B cell (primary cell): ENCODE measurements at regions not wholly inside any gene's neighbourhood (a gene's known extent, or its start where the extent isn't known, plus 50 kb on each side); places are given as distances from the start of the nearest gene placed in this dataset.

ENCODE experiments used
- ATAC-seq: fragments of 200-7000 bp; cut with Tn5 transposase; one replicate; pipeline ENCODE4 v1.10.0; 2021; ENCODE audit warnings: low read depth, mild to moderate bottlenecking, moderate number of reproducible peaks, moderate library complexity
- CTCF ChIA-PET: fragments of 350-600 bp; sonication (Branson Sonifier 250); formaldehyde crosslinking; loops from one replicate; lab custom pipeline; 2021; ENCODE audit warnings: antibody characterized with exemption, inconsistent platforms; lab: Charles Lee
- POLR2A ChIA-PET: fragments of 350-600 bp; sonication (Branson Sonifier 250); formaldehyde crosslinking; loops from one replicate; lab custom pipeline; 2021; ENCODE audit warnings: antibody characterized with exemption; lab: Charles Lee
- DNase-seq: peaks from one replicate; pipeline ENCODE4 v3.0.0; 2013
- H2AFZ ChIP-seq: 2 replicates; pipeline ENCODE4 v1.6.1; 2012; ENCODE audit warnings: mild to moderate bottlenecking, low read depth, low read length; ENCODE audit not compliant: insufficient read depth, poor library complexity, severe bottlenecking
- H3K27ac ChIP-seq, 2 donors: 1 replicate in 1 of 2; 2 replicates in 1 of 2; pipeline ENCODE4 v1.5.1; 2012 to 2013; ENCODE audit warnings: low read length in 2 of 2, mild to moderate bottlenecking in 2 of 2, moderate library complexity in 1 of 2
- H3K27me3 ChIP-seq, 4 experiments: fragments of 200-600 bp in 1 of 4; sonication (generic) in 1 of 4; replicated peaks in 1 of 4; 1 replicate in 2 of 4; 2 replicates in 2 of 4; pipeline versions ENCODE4 v1.6.1 to v1.7.0; 2013 to 2016; ENCODE audit warnings: low read length in 3 of 4, mild to moderate bottlenecking in 2 of 4, mixed read lengths in 1 of 4, moderate library complexity in 1 of 4; ENCODE audit not compliant: insufficient read depth in 4 of 4, control insufficient read depth in 3 of 4; ENCODE audit errors: control extremely low read depth in 1 of 4
- H3K36me3 ChIP-seq, 2 experiments: replicated peaks in 1 of 2; 1 replicate in 1 of 2; 2 replicates in 1 of 2; pipeline versions ENCODE4 v1.6.1 to v1.7.1; 2013; ENCODE audit warnings: low read length in 1 of 2; ENCODE audit not compliant: insufficient read depth in 2 of 2, control insufficient read depth in 1 of 2; ENCODE audit errors: control extremely low read depth in 1 of 2, extremely low read depth in 1 of 2
- H3K4me1 ChIP-seq, 2 donors: fragments of 200-600 bp in 1 of 2; sonication (generic) in 1 of 2; 1 replicate in 1 of 2; 2 replicates in 1 of 2; pipeline versions ENCODE4 v1.5.1 to v1.6.1; 2013 to 2017; ENCODE audit warnings: low read length in 2 of 2; ENCODE audit not compliant: control insufficient read depth in 2 of 2, insufficient read depth in 2 of 2
- H3K4me2 ChIP-seq: replicated peaks from 2 replicates; pipeline ENCODE3; 2012; ENCODE audit warnings: mild to moderate bottlenecking, low read depth, low read length; ENCODE audit not compliant: poor library complexity, severe bottlenecking
- H3K4me3 ChIP-seq, 5 experiments: fragments of 200-600 bp in 1 of 5; sonication (generic) in 1 of 5; 1 replicate in 3 of 5; 2 replicates in 2 of 5; pipeline versions ENCODE4 v1.5.1 to v1.7.0; 2011 to 2016; ENCODE audit warnings: low read length in 4 of 5, mild to moderate bottlenecking in 4 of 5, low read depth in 2 of 5, control low read depth in 1 of 5, moderate library complexity in 1 of 5; ENCODE audit not compliant: insufficient read depth in 1 of 5; ENCODE audit errors: control extremely low read depth in 1 of 5, extremely low read depth in 1 of 5
- H3K79me2 ChIP-seq: fragments of 200-600 bp; sonication (generic); one replicate; pipeline ENCODE4 v1.6.0; 2016; ENCODE audit warnings: low read length; ENCODE audit not compliant: control insufficient read depth, insufficient read depth
- H3K9ac ChIP-seq: fragments of 200-600 bp; sonication (generic); 2 replicates; pipeline ENCODE4 v1.6.1; 2017; ENCODE audit warnings: mild to moderate bottlenecking, low read length, moderate library complexity
- H3K9me3 ChIP-seq, 3 donors: one replicate each; pipeline versions ENCODE4 v1.6.1 to v1.7.1; 2013; ENCODE audit warnings: low read length in 2 of 3; ENCODE audit not compliant: control insufficient read depth in 2 of 3, insufficient read depth in 1 of 3; ENCODE audit errors: control extremely low read depth in 1 of 3
- H4K20me1 ChIP-seq: 2 replicates; pipeline ENCODE4 v1.6.0; 2012; ENCODE audit warnings: mild to moderate bottlenecking, low read length; ENCODE audit not compliant: insufficient read depth, control insufficient read depth, poor library complexity, severe bottlenecking
- H3K27ac Mint-ChIP-seq: one replicate; pipeline ENCODE4 v1.8.0; 2021; ENCODE audit warnings: mixed read lengths
- H3K27me3 Mint-ChIP-seq: one replicate; pipeline ENCODE4 v1.8.0; 2021; ENCODE audit warnings: mixed read lengths
- H3K4me1 Mint-ChIP-seq: one replicate; pipeline ENCODE4 v1.8.0; 2021; ENCODE audit warnings: mixed read lengths
- H3K4me3 Mint-ChIP-seq: one replicate; pipeline ENCODE4 v1.8.0; 2021; ENCODE audit warnings: mixed read lengths
- H3K9me3 Mint-ChIP-seq: one replicate; pipeline ENCODE4 v1.8.0; 2022; ENCODE audit warnings: mixed read lengths; ENCODE audit not compliant: insufficient read depth
- CTCF ChIP-seq: fragments of 200-600 bp; IDR thresholded peaks from one replicate; pipeline ENCODE4 v1.8.0; 2022; ENCODE audit warnings: antibody characterized with exemption, mild to moderate bottlenecking
- EZH2 ChIP-seq: IDR thresholded peaks from 2 replicates; pipeline ENCODE4 v1.6.1; 2012; ENCODE audit warnings: borderline replicate concordance, low read depth, mild to moderate bottlenecking, moderate library complexity, low read length; ENCODE audit not compliant: insufficient read depth, poor library complexity, severe bottlenecking
- WGBS: methylation state at CpG from one replicate; pipeline ENCODE4 v1.1.5; 2013; ENCODE audit warnings: missing lambda C conversion rate; ENCODE audit not compliant: insufficient coverage; 5-methylcytosine and 5-hydroxymethylcytosine counted together
- intact Hi-C: fragments of 100-400 bp; cut with micrococcal nuclease; formaldehyde crosslinking; loops from one replicate; pipeline ENCODE4 v1.10.0; 2022

- no peak overlapping the region for H3K4me3 Mint-ChIP-seq
- H3K27me3 ChIP-seq: no peaks in the 10 kb centered on the region
- no peak overlapping the region for H2AFZ ChIP-seq
- CTCF ChIA-PET: no interaction called here
- H3K4me2 ChIP-seq: no peak overlapping the region
- H3K4me1 ChIP-seq: no peaks in the 10 kb centered on the region
- H3K4me1 Mint-ChIP-seq: no peaks in the 10 kb centered on the region
- H3K27ac Mint-ChIP-seq: no peak overlapping the region
- H3K4me3 ChIP-seq: no peak overlapping the region
- ATAC-seq (no peak), DNase-seq (no peak)
- no peaks in the 10 kb centered on the region for H3K9me3 ChIP-seq
- no peak overlapping the region for H3K9ac ChIP-seq
- TF ChIP-seq CTCF: no peak
- TF ChIP-seq EZH2: no peak
- POLR2A ChIA-PET: no interaction called here
- no peaks in the 10 kb centered on the region for H4K20me1 ChIP-seq
- H3K27ac ChIP-seq: no peak overlapping the region
- no peaks in the 10 kb centered on the region for H3K9me3 Mint-ChIP-seq
- no peaks in the 10 kb centered on the region for H3K79me2 ChIP-seq
- no peaks in the 10 kb centered on the region for H3K36me3 ChIP-seq
- intact Hi-C loops: no loop called here
- H3K27me3 Mint-ChIP-seq: no peaks in the 10 kb centered on the region
Observed at GRCh38 chr1:218698141-218698540, 353.0 kb downstream of the TGFB2 start.

- no peak overlapping the region for H3K9ac ChIP-seq
- H3K9me3 ChIP-seq: no peaks in the 10 kb centered on the region
- H3K79me2 ChIP-seq: no peaks in the 10 kb centered on the region
- no peaks in the 10 kb centered on the region for H3K36me3 ChIP-seq
- DNase-seq: no peak
- H3K27me3 ChIP-seq: no peaks in the 10 kb centered on the region
- CTCF ChIA-PET: no interaction called here
- no peak overlapping the region for H3K27ac Mint-ChIP-seq
- no peaks in the 10 kb centered on the region for H3K4me1 ChIP-seq
- intact Hi-C loops: no loop called here
- H3K4me3 Mint-ChIP-seq: no peak overlapping the region
- TF ChIP-seq CTCF (no peak), EZH2 (no peak)
- H3K27ac ChIP-seq: no peak overlapping the region
- H3K4me2 ChIP-seq: no peak overlapping the region
- POLR2A ChIA-PET: no interaction called here
- H4K20me1 ChIP-seq: no peaks in the 10 kb centered on the region
- WGBS: 80% methylated on average over 1 of the region's 3 CpGs
- no peak overlapping the region for H2AFZ ChIP-seq
- H3K27me3 Mint-ChIP-seq: no peaks in the 10 kb centered on the region
- H3K4me1 Mint-ChIP-seq: no peaks in the 10 kb centered on the region
- H3K9me3 Mint-ChIP-seq: no peaks in the 10 kb centered on the region
- H3K4me3 ChIP-seq: no peak overlapping the region
- ATAC-seq: no peak
Observed at GRCh38 chr1:218699421-218699820, 354.3 kb downstream of the TGFB2 start.
